HG03280 (cell line): ENCODE measurements at regions not wholly inside any gene's neighbourhood (a gene's known extent, or its start where the extent isn't known, plus 50 kb on each side); places are given as distances from the start of the nearest gene placed in this dataset.

Experiments
- ATAC-seq: cut with Tn5 transposase; IDR thresholded peaks from one replicate; pipeline ENCODE4 v1.9.1; 2021; ENCODE audit warnings: mild to moderate bottlenecking, moderate library complexity; ENCODE audit not compliant: unreplicated experiment

DNA sequence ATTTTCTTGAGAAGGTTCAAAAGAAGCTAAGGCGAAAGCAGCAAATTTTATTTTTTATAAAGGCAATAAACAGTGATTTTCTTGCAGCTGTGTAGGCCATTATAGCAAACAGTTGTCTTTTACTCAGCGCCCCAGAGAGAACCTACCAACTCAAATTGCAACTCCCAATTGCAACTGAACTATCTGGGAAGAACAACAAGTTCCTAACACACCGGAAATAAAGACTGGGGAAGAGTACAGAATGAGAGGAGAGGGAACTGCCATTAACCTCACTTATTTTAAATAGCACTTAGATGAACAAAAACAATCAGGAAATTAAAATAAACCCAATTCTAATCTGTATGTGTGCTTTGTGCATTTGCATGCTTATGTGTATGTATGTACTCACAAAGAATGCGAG lies 171.1 kb downstream of the KCTD12 start:
- no peak for ATAC-seq

DNA sequence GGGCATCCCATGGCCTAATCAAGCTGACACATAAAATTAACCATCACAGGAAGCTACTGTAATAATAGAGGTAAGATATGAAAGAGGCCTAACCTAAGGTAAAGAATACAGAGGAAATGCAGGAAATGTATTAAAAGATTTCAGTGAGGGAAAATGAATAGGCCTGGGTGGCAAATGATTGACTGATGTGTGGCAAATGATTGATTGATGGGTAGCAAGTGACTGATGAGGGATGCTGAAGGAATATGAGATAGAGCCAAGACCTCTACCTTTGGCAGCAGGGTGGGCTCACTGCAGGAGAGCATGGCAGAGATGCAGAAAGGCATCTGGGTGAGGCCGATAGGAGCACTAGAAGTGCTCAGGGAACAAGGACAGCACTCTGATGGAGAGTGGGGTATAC lies 172.9 kb downstream of the KCTD12 start:
- no peak for ATAC-seq

DNA sequence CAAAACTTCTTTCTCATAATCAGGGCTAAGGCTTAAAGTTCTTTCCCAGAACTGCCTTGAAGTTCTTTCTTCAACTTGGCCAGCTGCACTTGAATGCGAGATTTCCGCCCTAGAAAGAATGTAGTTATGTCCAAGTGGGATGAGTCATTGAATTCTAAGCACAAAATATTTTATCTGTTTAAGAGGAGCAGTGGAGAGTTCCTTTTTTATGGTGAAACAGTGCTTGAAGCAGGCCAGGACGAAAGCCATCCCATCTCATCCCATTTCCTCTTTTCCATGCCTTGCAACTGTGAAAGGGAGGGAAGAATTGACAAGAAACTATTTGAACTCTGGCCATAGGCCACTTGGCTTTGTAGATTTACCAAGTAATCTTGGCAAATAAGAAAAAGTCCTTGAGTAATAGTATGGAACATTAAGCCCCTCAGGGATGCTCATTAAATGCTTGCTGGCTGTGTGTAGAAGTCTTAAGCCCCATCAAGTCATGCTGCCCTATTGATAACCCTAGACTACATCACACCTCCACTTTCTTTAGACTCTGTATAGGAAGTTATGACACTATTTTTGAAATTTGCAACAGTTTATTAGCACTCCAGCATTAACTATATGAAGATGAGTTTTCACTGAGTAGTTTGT lies 174.5 kb downstream of the KCTD12 start:
- ATAC-seq: no peak

DNA sequence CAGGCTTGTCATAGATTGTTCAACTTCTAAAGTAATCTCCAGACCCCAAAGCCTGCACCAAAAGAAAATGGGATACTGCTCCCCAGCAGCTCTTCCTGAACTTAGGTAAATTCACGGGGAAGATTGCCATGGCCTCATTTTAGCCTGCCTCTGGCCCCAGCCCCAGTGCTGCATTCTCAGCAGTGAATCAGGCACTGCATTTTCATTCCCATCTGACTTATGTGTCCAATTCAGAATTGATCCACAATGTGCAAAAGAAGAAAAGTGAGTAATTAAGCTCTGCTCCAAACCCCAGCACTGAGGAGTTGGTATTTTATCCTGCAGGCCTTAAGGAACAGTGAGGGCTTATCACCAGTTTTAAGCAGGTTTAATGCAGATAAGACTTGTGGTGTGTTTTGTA lies 176.4 kb downstream of the KCTD12 start:
- ATAC-seq: no peak

DNA sequence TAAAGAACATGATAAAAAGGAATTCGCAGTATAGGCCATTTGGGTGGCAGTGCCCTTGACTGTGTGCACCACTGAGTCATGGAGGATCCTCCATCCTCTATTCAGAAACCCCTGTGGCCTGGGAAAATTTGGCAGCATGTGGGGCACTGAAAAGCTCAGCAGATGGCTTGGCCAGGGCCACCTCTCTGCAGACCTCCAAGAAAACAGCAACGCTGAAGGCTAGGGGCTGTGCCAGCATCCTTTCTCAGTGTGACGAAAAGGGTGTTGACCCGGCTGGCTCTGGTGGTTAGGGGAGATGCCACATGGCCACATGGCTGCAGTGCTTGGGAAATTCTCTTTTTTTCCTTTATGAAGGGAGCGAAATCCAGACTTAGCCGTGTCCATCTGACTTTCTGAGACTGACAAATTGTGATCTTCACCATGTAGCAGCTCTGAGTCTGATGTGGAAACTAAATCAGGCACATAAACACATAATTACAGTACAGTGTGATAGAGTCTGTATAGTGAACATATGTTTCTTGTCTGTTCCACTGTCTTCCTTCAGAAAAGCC lies 178.0 kb downstream of the KCTD12 start:
- no peak for ATAC-seq

DNA sequence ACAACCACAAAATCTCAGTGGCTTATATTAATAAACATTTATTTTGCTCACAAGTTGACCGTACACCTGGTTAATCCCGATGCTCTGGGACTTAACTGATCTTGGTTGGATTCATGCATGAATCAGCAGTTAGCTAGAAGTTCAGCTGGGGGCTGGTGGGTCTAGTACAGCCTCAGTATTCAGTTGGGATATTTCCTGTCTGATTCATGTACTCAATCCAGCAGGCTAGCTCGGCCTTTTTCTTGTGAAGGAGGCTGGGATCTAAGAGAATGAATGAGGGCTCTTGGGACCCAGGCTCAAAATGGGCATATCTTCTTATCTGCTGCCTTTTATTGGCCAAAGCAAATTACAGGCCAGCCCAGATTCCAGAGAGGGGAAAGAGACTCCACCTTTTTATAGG lies 178.8 kb downstream of the KCTD12 start:
- no peak for ATAC-seq

- no peak for ATAC-seq
Measured at GRCh38 chr13:76703621-76704288, 182.4 kb downstream of the KCTD12 start.

DNA sequence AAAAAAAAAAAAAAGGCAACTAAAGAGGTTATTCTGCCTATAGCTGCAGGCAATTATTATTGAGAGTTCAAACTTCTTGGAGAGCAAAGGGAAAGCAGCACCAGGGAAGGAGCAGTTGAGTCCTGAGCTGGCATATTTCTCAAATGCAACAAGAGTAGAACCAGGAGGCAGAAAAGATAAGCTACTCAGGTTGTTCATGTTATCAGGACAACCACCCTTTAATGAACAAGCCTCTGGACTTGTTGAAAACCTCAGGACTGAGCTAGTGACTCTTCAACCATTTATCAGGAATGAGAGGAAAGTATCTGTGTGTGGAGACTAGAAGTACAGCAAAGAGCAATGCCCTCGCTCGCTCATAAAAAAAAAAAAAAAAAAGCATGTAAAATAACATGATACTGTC lies 183.0 kb downstream of the KCTD12 start:
- ATAC-seq: no peak

GRCh38 chr13:76697288-76697687 lies 188.9 kb downstream of the KCTD12 start:
- ATAC-seq: no peak

GRCh38 chr13:76696370-76696769 lies 189.8 kb downstream of the KCTD12 start:
- no peak for ATAC-seq

GRCh38 chr13:76693086-76693485 lies 193.1 kb downstream of the KCTD12 start:
- no peak for ATAC-seq

GRCh38 chr13:76692346-76692745 lies 193.9 kb downstream of the KCTD12 start:
- no peak for ATAC-seq

GRCh38 chr13:76690611-76691010 lies 195.6 kb downstream of the KCTD12 start:
- ATAC-seq: no peak

- ATAC-seq: no peak
Measured at GRCh38 chr13:76687467-76687866, 198.7 kb downstream of the KCTD12 start.

GRCh38 chr13:76685938-76686337 lies 200.3 kb downstream of the KCTD12 start:
- no peak for ATAC-seq

- no peak for ATAC-seq
Measured at GRCh38 chr13:76684336-76684735, 201.9 kb downstream of the KCTD12 start.

GRCh38 chr13:76683854-76684253 lies 202.4 kb downstream of the KCTD12 start:
- ATAC-seq: no peak

DNA sequence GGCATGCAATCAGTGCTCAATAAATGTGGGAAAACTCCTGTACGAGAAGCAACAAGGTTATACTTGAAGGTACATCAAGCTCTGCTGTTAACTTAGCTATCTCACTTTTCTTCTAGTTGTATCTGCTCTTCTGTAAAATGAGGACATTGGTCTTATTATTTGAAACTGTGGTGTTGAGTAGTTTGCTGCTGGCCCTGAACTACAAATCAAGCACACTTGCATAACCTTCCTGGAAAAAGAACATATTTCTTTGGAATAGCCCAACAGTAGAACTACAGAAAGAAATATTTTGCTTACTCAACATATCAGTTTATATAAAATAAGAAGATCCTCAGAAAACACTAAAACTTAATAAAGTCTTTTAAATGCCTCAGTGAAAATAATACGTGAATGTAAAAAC lies 203.0 kb downstream of the KCTD12 start:
- no peak for ATAC-seq

DNA sequence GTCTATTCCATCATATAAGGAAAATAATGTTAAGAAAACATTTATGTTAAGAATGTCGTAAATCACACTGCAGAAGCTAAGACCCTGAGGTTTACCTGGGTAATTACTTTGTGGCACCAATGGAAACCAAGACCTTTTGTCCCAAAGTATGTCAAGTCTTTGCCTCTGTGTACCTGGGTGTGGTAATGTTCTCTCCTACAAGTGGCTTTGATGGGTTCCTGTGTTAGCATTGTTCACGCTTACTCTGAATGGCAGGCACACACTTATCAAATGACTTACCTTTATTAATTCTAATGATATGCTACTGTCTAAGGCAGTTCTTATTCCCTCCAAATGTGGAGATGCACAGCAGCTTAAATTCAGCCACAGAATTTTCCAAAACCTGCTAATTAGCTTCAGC lies 206.1 kb downstream of the KCTD12 start:
- no peak for ATAC-seq

DNA sequence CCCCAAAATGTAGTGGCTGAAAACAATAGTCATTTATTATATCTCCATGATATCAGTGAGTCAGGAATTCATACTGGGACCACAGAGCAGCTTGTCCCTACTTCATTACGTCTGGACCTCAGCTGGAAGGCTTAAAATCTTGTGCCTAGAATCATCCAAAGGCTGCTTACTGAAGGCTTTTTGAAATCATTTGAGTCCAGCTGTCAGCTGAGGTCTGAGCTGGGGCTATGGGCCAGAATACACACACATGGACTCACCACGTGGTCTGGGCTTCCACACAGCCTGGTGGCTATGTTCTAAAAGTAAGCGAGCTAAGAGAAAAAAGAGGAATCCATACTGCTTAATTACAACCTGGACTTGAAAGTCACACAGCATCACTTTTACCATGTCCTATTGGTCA lies 209.2 kb downstream of the KCTD12 start:
- ATAC-seq: no peak

DNA sequence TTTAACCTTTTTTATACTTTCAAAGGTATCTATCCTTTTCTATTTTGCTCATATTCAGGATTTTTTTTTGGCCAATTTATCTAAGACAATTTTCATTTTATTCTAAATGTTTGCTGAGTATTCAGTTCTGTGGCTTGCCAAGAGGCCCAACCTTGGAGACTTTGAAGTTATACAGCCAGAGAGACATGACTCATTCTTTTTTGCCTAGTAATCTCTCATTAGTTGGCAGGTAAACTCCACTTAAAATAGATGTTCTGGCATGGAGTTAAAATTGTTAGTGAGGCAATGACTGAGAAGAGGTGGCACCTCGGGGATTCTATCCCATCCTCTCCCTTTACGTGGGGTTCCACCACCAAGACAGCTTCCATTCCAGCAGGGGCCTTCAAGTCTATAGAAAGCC lies 213.8 kb downstream of the KCTD12 start:
- ATAC-seq: no peak

GRCh38 chr13:76668716-76669115 lies 217.5 kb downstream of the KCTD12 start:
- no peak for ATAC-seq

DNA sequence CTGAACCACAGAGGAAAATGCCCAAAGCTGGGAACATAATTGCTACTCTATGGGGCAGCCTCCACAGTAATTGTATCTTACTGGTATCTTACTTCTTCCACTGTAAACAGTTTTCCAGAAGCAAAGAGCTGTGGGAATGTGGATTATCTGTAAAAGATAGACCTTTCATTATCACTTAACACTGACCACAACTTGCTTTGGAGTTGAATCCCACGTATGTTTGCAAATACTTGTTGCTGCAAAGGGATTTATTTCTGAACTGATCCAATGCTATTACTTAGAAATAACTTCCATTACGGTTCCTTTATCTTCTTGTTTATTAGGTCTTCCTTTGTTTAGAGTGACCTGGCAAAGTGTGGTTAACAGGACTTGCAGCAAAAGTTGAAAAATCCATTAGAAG lies 218.1 kb downstream of the KCTD12 start:
- ATAC-seq: no peak
